Stimulated activated CD4-positive, alpha-beta T cell treated with anti-CD3 and anti-CD28 coated beads, Interleukin-12 subunit alpha, Interleukin-12 subunit beta, amount 100 ng/mL, for 4 hours (primary cell): ENCODE measurements at regions not wholly inside any gene's neighbourhood (a gene's known extent, or its start where the extent isn't known, plus 50 kb on each side); places are given as distances from the start of the nearest gene placed in this dataset.

Experiments
- DNase-seq: peaks from one replicate; pipeline ENCODE4 v3.0.0-alpha.2; 2020

GRCh38 chr9:551986-552929, 289.2 kb upstream of the DMRT1 start:
- no peak for DNase-seq

DNA sequence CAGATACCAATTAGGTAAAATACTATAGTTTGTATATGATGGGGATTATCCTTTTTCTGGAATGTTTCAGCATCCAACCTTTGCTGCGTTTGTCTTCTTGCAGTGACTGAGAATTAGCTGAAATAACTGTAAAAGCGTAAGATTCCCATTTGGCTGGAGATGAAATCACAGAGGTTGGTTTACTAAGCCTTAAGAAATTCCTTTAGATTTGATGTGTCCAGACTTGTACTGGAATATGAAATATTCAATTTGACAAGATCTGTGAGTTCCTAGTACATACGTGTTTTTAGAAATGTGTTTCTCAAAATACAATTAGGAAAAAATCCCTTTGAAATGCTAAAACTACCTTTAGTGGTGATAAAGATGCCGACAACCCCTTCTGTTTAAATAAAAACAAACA, 286.0 kb upstream of the DMRT1 start:
- no peak for DNase-seq

- no peak for DNase-seq
These were observed 285.3 kb upstream of the DMRT1 start for GRCh38 chr9:556199-556598.

GRCh38 chr9:556675-557074, 284.8 kb upstream of the DMRT1 start:
- DNase-seq, result no peak

DNA sequence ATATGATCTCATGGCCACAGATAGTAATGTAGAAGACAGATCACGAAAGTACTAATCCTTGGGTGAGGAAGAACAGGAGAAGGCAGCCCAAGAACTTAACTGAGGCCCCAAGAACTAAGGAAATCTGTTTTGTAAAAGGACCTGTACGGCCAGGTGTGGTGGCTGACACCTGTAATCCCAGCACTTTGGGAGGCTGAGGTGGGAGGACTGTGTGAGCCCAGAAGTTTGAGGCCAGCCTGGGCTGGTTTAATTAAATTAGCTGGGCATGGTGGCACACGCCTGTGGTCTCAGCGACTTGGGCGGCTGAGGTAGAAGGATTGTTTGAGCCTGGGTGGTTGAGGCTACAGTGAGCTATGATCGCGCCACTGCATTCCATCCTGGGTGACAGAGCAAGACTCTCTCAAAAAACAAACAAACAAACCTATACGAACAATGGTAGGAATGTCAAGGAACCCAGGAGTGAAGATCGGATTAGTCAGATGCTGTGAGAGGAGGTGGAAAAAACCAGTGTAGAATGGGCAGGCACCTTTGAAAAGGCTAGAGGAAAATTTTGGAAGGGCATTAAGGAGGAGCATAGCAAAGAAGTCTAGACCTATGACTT, 283.8 kb upstream of the DMRT1 start:
- no peak for DNase-seq

DNA sequence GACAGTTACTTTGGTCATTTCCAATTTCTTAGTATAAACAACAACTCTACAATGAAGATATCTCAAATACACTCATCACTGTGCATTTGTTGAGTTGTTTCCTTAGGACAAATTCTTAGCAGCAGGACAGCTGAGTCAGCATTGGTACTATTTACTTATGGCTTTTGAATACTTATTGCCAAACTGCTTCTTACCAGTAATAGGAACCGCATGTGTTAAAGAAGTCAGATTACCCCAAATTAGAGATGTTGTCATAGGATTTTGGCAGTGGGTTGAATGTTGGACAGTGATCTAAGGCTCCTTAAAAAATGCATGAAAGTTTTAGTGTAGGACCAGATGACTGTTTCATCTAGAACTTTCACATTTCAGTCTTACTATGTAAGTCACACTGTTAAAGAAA, 280.1 kb upstream of the DMRT1 start:
- DNase-seq, result no peak

- no peak for DNase-seq
These were observed 278.3 kb upstream of the DMRT1 start for GRCh38 chr9:563200-563599.

GRCh38 chr9:565528-565927, 276.0 kb upstream of the DMRT1 start:
- DNase-seq, result no peak

DNA sequence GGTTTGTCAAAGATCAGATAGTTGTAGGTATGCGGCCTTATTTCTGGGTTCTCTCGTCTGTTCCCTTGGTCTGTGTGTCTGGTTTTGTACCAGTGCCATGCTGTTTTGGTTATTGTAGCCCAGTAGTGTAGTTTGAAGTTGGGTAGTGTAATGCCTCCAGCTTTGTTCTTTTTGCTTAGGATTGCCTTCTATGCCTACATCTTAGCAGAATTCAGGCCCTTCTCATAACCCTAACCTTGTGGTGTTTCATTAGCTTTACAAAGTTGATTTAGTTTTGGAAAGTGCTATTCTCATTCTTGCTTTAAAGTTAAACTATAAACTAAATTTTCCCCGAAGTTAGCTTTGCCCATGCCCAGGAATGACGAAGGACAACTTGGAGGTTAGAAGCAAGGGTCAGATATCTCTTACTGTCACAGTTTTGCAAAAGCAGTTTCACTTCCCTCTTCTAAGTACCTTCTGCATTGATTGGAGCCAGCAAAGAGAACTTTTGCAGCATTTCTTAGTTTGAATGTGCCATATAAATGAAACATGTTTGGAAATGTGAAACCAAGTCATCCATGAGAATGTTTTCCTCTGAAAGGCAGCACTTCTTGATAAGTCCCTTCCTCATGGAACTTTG, 274.3 kb upstream of the DMRT1 start:
- DNase-seq, result no peak

DNA sequence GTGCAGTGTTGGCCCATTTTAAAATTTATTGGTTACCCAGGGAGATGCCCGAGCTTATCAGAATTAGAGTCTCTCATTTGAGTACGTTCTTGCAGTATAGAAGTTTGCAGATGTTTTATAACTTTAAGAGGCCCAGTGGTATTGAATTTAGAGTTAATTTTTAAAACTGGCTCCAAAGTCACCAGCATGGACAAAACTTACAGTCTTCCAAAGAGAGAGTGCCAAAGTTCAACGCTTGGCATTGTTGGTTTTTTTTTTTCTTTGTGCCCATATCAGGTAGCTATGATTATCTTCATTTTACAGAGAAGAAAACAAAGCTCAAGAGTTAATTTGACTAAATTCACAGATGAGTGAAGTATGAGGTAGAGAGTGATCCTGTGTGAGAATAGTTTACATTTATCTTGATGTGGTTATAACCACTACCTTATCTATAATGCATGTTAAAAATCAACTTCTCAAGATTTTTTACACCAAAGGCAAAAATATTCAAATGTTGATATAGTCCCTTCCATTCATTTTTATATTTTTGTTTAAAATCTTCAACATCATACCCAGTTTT, 273.7 kb upstream of the DMRT1 start:
- no peak for DNase-seq

DNA sequence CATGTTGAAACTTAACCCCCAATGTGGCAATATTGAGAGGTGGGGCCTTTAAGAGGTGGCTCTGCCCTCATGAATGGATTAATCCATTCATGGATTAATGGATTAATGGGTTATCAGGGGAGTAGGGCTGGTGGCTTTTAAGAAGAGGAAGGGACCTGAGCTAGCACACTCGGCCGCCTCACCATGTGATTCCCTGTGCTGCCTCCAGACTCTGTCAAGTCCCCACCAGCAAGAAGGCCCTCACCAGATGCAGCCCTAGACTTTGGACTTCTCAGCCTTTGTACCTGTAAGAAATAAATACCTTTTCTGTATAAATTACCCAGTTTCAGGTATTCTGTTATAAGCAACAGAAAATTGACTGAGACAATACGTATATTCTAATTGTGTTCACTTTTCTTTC, 272.2 kb upstream of the DMRT1 start:
- DNase-seq, result no peak

DNA sequence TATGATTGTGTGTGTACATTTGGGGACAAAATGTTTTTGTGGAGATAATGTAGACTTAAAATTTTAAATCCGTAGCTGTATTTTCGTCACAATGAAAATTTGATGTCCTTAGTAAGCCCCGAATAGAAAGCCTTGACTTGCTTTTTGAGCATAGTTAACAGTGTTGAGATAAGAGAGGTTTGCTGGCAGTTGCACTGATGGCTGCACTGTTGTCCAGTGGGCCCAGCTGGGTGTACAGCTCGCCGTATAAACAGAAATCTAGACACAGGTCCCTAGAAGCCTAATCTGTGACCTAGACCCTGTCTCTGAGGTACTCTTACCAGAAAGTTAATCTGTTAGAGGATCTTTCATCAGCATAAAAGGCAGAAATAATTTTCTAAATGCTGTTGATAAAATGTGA, 271.3 kb upstream of the DMRT1 start:
- no peak for DNase-seq

GRCh38 chr9:571066-571465, 270.4 kb upstream of the DMRT1 start:
- DNase-seq, result no peak

DNA sequence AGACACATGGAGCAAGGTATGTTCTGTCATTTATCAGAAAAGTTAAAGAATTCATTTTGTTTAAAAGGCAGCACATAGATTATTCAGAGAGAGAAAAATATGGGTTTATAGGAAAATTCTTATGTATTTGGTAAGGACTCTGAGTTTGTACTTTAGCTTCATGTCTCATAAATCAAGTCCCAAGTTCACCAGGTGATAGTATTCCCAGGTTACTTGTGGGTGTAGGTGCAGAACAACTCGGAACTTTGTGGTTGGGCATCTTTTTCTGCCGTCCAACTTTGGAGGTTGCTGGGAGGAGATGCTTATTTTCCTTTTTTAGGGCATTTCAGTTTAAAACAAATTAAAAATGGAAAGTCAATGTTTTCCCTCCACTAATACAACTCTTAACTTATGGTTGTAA, 269.8 kb upstream of the DMRT1 start:
- DNase-seq, result no peak

DNA sequence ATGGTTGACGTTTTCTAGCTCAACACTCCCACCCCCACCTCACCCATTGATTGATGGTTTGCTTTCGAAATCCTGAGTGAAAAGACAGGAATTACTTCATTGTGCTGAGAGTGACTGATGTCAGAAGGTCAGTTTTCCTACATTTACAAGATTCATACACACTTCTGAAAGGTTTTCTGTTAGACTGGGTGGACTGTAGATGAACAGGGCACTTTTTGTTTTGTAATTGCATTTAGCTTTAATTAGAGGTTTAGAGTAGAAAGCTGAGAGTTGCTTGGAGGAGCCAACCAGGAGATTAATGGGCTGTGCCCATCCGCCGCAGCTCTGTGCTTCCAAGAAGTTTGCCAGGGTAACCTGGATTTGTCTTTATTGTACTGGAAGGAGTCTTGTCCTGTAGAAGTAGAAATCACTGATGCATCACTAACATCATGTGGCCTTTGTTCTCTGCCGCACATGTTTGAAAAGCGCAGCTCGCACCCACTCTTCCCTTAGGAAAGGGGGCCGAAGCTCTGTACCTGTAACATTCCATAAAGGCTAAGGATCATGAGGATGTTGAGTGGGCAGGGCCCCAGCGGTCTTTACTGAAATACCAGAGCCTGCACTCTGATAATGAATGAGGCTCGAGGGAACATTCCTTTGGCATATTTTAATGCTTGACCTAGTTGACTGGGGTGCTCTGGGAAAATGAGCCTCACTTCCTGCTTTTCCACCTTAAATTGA, 267.6 kb upstream of the DMRT1 start:
- no peak for DNase-seq

DNA sequence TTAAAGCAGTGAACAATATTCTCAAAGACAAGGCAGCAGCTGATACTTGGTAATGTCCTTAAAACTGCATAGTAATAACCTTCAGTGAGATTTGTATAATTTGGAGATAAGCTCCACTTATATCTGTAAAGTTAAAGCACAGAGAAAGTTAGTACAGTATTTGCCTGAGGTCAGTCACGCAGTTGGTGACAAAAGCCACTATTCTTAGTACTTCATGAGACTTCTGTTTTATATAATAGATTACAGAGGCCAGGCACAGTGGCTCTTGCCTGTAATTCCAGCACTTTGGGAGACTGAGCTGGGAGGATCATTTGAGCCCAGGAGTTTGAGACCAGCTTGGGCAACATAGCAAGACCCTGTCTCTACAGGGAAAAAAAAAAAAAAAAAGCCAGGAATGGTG, 266.4 kb upstream of the DMRT1 start:
- no peak for DNase-seq

DNA sequence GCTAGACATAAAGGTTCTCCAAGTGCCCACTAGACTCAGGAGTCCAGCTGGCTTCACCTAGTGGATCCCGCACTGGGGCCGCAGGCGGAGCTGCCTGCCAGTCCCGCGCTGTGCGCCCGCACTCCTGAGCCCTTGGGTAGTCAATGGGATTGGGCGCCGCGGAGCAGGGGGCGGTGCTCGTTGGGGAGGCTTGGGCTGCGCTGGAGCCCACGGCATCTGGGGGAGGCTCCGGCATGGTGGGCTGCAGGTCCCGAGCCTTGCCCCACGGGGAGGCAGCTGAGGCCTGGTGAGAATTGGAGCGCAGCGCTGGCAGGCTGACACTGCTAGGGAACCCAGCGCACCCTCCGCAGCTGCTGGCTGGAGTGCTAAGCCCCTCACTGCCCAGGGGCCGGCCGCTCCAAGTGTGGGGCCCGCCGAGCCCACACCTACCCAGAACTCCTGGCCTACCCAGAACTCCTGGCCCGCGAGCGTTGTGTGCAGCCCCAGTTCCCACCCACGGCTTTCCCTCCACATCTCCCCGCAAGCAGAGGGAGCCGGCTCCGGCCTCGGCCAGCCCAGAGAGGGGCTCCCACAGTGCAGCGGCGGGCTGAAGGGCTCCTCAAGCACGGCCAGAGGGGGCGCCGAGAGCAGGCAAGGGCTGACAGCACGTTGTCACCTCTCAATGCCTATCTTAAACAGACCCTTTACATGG, 260.7 kb upstream of the DMRT1 start:
- DNase-seq, result no peak

GRCh38 chr9:581673-582497, 259.6 kb upstream of the DMRT1 start:
- DNase-seq, result no peak

DNA sequence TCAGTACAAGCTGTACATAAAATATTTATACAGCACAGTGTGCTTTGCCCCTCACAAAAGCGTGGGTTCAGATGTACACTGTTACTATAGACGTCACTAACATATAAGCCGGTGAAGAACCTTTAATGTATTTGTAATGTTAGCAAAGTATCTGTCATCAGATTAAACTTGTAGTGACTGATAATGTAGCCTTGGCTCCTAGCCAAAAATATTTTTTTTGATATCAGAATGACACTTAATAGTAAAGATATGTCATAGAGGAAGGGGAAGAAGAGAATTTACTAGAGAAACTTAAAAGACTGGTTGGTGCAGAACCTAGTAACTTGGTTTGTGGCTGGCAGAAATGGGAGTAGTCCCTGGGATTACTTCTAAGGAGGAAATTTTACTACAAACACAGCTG, 258.7 kb upstream of the DMRT1 start:
- no peak for DNase-seq

DNA sequence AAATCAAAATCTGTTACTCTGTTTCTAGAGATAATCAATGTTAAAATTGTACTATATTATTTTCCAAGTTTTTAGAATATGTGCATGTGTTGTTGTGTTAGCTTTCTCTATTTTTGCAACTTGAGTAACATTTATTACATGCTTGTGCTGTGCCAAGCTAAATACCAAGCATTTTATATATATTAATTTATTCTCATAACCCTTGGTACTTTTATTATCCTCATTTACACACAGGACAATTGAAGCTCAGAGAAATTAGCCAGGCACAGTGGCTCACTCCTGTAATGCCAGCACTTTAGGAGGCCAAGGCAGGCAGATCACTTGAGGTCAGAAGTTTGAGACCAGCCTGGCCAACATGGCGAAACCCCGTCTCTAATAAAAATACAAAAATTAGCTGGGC, 254.0 kb upstream of the DMRT1 start:
- no peak for DNase-seq

DNA sequence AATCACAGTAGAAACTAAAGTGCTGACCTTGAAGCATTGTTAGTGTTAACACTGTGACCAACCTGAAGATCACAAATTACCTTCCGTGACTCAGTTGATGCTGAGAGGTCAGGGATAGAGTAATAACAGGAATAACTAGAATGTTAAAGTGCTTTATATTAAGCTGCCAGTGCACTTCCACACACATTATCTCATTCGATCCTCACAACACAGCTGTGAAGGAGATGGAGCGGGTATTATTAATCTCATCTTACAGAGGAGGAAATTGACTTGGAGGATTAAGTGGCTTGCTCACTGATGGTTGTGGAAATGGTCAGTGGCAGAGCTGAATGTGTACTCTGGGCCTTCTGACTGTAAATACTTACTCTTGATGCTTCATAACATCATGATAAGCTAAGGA, 252.5 kb upstream of the DMRT1 start:
- no peak for DNase-seq

GRCh38 chr9:589723-590122, 251.8 kb upstream of the DMRT1 start:
- no peak for DNase-seq
